ENCODE measurements at regions not wholly inside any gene's neighbourhood (a gene's known extent, or its start where the extent isn't known, plus 50 kb on each side); places are given as distances from the start of the nearest gene placed in this dataset.

GRCh38 chr5:39523821-39524220, 99.0 kb upstream of the DAB2 start:
- H3K27ac Mint-ChIP-seq: no peak overlapping the region
- POLR2A ChIA-PET: no interaction called here
- no peak for ATAC-seq
- H3K4me3 Mint-ChIP-seq: no peak overlapping the region
- DNase-seq: no peak
- peaks cover 16% of the 10 kb centered on the region for H3K27me3 Mint-ChIP-seq (ENCODE audit: low read depth)
- no peaks in the 10 kb centered on the region for H3K4me1 Mint-ChIP-seq (ENCODE audit: low read depth)
- no peaks in the 10 kb centered on the region for H3K9me3 Mint-ChIP-seq (ENCODE audit: insufficient read depth)
- CTCF ChIA-PET: interaction anchor here (1.1 kb wide), 1 partner anchor 148 kb away, joined by 3 read pairs; no protein-coding TSS in a partner anchor
- H3K36me3 Mint-ChIP-seq (ENCODE audit: low read depth): no peaks in the 10 kb centered on the region

GRCh38 chr5:39521940-39522590, 97.3 kb upstream of the DAB2 start:
- Mint-ChIP-seq H3K36me3 (ENCODE audit: low read depth) (no peaks in the 10 kb centered on the region), H3K9me3 (ENCODE audit: insufficient read depth) (no peaks in the 10 kb centered on the region), H3K27ac (no peak overlapping the region), H3K27me3 (ENCODE audit: low read depth) (peaks cover 16% of the 10 kb centered on the region), H3K4me1 (ENCODE audit: low read depth) (no peaks in the 10 kb centered on the region), H3K4me3 (no peak overlapping the region)
- ATAC-seq (no peak), DNase-seq (no peak)
- ChIA-PET CTCF (no interaction called here), POLR2A (no interaction called here)

- no peak for ATAC-seq
- ChIA-PET CTCF (no interaction called here), POLR2A (no interaction called here)
- no peaks in the 10 kb centered on the region for H3K36me3 Mint-ChIP-seq (ENCODE audit: low read depth)
- H3K4me1 Mint-ChIP-seq (ENCODE audit: low read depth): no peaks in the 10 kb centered on the region
- no peaks in the 10 kb centered on the region for H3K9me3 Mint-ChIP-seq (ENCODE audit: insufficient read depth)
- DNase-seq: no peak
- no peak overlapping the region for H3K27ac Mint-ChIP-seq
- H3K4me3 Mint-ChIP-seq: no peak overlapping the region
- peaks cover 13% of the 10 kb centered on the region for H3K27me3 Mint-ChIP-seq (ENCODE audit: low read depth)
Observed at GRCh38 chr5:39521098-39521860, 96.5 kb upstream of the DAB2 start.

- CTCF ChIA-PET: no interaction called here
- no peak overlapping the region for H3K4me3 Mint-ChIP-seq
- no peaks in the 10 kb centered on the region for H3K9me3 Mint-ChIP-seq (ENCODE audit: insufficient read depth)
Observed at GRCh38 chr5:39520232-39520572, 95.4 kb upstream of the DAB2 start.

GRCh38 chr5:39519566-39520231, 94.9 kb upstream of the DAB2 start:
- ChIA-PET CTCF (interaction anchor here (0.7 kb wide), 1 partner anchor 733 kb away, joined by 3 read pairs; no protein-coding TSS in a partner anchor), POLR2A (no interaction called here)
- Mint-ChIP-seq H3K4me3 (no peak overlapping the region), H3K27ac (no peak overlapping the region), H3K4me1 (ENCODE audit: low read depth) (no peaks in the 10 kb centered on the region), H3K27me3 (ENCODE audit: low read depth) (peaks cover 14% of the 10 kb centered on the region), H3K9me3 (ENCODE audit: insufficient read depth) (no peaks in the 10 kb centered on the region), H3K36me3 (ENCODE audit: low read depth) (no peaks in the 10 kb centered on the region)
- DNase-seq (no peak), ATAC-seq (no peak)

More at GRCh38 chr5:39520232-39520572, 95.4 kb upstream of the DAB2 start:
- no peaks in the 10 kb centered on the region for H3K36me3 Mint-ChIP-seq (ENCODE audit: low read depth)
- ATAC-seq: no peak
- POLR2A ChIA-PET: no interaction called here
- no peak overlapping the region for H3K27ac Mint-ChIP-seq
- DNase-seq: no peak
- H3K27me3 Mint-ChIP-seq (ENCODE audit: low read depth): peaks cover 11% of the 10 kb centered on the region
- no peaks in the 10 kb centered on the region for H3K4me1 Mint-ChIP-seq (ENCODE audit: low read depth)

- Mint-ChIP-seq H3K36me3 (ENCODE audit: low read depth) (no peaks in the 10 kb centered on the region), H3K27me3 (ENCODE audit: low read depth) (peaks cover 14% of the 10 kb centered on the region), H3K4me1 (ENCODE audit: low read depth) (no peaks in the 10 kb centered on the region), H3K4me3 (no peak overlapping the region), H3K9me3 (ENCODE audit: insufficient read depth) (no peaks in the 10 kb centered on the region), H3K27ac (no peak overlapping the region)
- ChIA-PET POLR2A (no interaction called here), CTCF (interaction anchor here (0.7 kb wide), 1 partner anchor 732 kb away, joined by 3 read pairs; no protein-coding TSS in a partner anchor)
- DNase-seq (no peak), ATAC-seq (no peak)
Observed at GRCh38 chr5:39519079-39519478, 94.3 kb upstream of the DAB2 start.

- Mint-ChIP-seq H3K4me3 (no peak overlapping the region), H3K27ac (no peak overlapping the region), H3K9me3 (ENCODE audit: insufficient read depth) (no peaks in the 10 kb centered on the region), H3K36me3 (ENCODE audit: low read depth) (no peaks in the 10 kb centered on the region), H3K4me1 (ENCODE audit: low read depth) (no peaks in the 10 kb centered on the region), H3K27me3 (ENCODE audit: low read depth) (peaks cover 14% of the 10 kb centered on the region)
- ATAC-seq (no peak), DNase-seq (no peak)
- ChIA-PET POLR2A (no interaction called here), CTCF (no interaction called here)
Observed at GRCh38 chr5:39518516-39518915, 93.7 kb upstream of the DAB2 start.

GRCh38 chr5:39517800-39518199, 93.0 kb upstream of the DAB2 start:
- H3K4me1 Mint-ChIP-seq (ENCODE audit: low read depth): no peaks in the 10 kb centered on the region
- DNase-seq: no peak
- H3K36me3 Mint-ChIP-seq (ENCODE audit: low read depth): no peaks in the 10 kb centered on the region
- ChIA-PET CTCF (no interaction called here), POLR2A (no interaction called here)
- H3K9me3 Mint-ChIP-seq (ENCODE audit: insufficient read depth): no peaks in the 10 kb centered on the region
- H3K27me3 Mint-ChIP-seq (ENCODE audit: low read depth): peaks cover 13% of the 10 kb centered on the region
- H3K4me3 Mint-ChIP-seq: no peak overlapping the region
- H3K27ac Mint-ChIP-seq: no peak overlapping the region
- ATAC-seq: no peak

- Mint-ChIP-seq H3K4me3 (no peak overlapping the region), H3K27ac (no peak overlapping the region), H3K9me3 (ENCODE audit: insufficient read depth) (no peaks in the 10 kb centered on the region), H3K27me3 (ENCODE audit: low read depth) (peaks cover 3% of the 10 kb centered on the region), H3K4me1 (ENCODE audit: low read depth) (no peaks in the 10 kb centered on the region), H3K36me3 (ENCODE audit: low read depth) (no peaks in the 10 kb centered on the region)
- DNase-seq (no peak), ATAC-seq (no peak)
- POLR2A ChIA-PET: no interaction called here
- CTCF ChIA-PET: no interaction called here
Observed at GRCh38 chr5:39515881-39516280, 91.1 kb upstream of the DAB2 start.

- DNase-seq: no peak
- ChIA-PET POLR2A (no interaction called here), CTCF (no interaction called here)
- Mint-ChIP-seq H3K4me1 (ENCODE audit: low read depth) (no peaks in the 10 kb centered on the region), H3K36me3 (ENCODE audit: low read depth) (no peaks in the 10 kb centered on the region), H3K9me3 (ENCODE audit: insufficient read depth) (no peaks in the 10 kb centered on the region), H3K27me3 (ENCODE audit: low read depth) (peaks cover 3% of the 10 kb centered on the region), H3K27ac (no peak overlapping the region), H3K4me3 (no peak overlapping the region)
- ATAC-seq: no peak
Observed at GRCh38 chr5:39513236-39513635, 88.5 kb upstream of the DAB2 start.

GRCh38 chr5:39506211-39506610, 81.4 kb upstream of the DAB2 start:
- no peak for ATAC-seq
- no peak overlapping the region for H3K4me3 Mint-ChIP-seq
- no peaks in the 10 kb centered on the region for H3K9me3 Mint-ChIP-seq (ENCODE audit: insufficient read depth)
- POLR2A ChIA-PET: no interaction called here
- CTCF ChIA-PET: no interaction called here
- H3K27ac Mint-ChIP-seq: no peak overlapping the region
- no peaks in the 10 kb centered on the region for H3K36me3 Mint-ChIP-seq (ENCODE audit: low read depth)
- no peak for DNase-seq
- H3K27me3 Mint-ChIP-seq (ENCODE audit: low read depth): no peaks in the 10 kb centered on the region
- H3K4me1 Mint-ChIP-seq (ENCODE audit: low read depth): peaks cover 2% of the 10 kb centered on the region

GRCh38 chr5:39505791-39506190, 81.0 kb upstream of the DAB2 start:
- no peak for DNase-seq
- ChIA-PET POLR2A (no interaction called here), CTCF (no interaction called here)
- no peaks in the 10 kb centered on the region for H3K36me3 Mint-ChIP-seq (ENCODE audit: low read depth)
- peaks cover 2% of the 10 kb centered on the region for H3K4me1 Mint-ChIP-seq (ENCODE audit: low read depth)
- ATAC-seq: no peak
- H3K27me3 Mint-ChIP-seq (ENCODE audit: low read depth): no peaks in the 10 kb centered on the region
- H3K9me3 Mint-ChIP-seq (ENCODE audit: insufficient read depth): no peaks in the 10 kb centered on the region
- no peak overlapping the region for H3K4me3 Mint-ChIP-seq
- no peak overlapping the region for H3K27ac Mint-ChIP-seq
